GM12891 (cell line): ENCODE measurements at regions not wholly inside any gene's neighbourhood (a gene's known extent, or its start where the extent isn't known, plus 50 kb on each side); places are given as distances from the start of the nearest gene placed in this dataset.

Source experiments
- DNase-seq: peaks from one replicate; pipeline ENCODE4 v3.0.0; 2011; ENCODE audit warnings: low spot score; ENCODE audit not compliant: insufficient read length
- FAIRE-seq: peaks from 2 replicates; lab custom pipeline; 2011; peaks lifted over from hg19 to GRCh38; lab: Jason Lieb, UNC
- PAX5 ChIP-seq: IDR thresholded peaks from 2 replicates; pipeline ENCODE4 v1.6.1; 2011; ENCODE audit warnings: low read length, moderate library complexity, mild to moderate bottlenecking; ENCODE audit not compliant: insufficient read depth, severe bottlenecking
- POLR2A ChIP-seq: IDR thresholded peaks from 2 replicates; pipeline ENCODE4 v1.6.1; 2011; ENCODE audit warnings: low read depth, low read length, control low read depth
- POLR2AphosphoS5 ChIP-seq: IDR thresholded peaks from 2 replicates; pipeline ENCODE4 v1.6.1; 2011; ENCODE audit warnings: low read depth, low read length, control low read depth
- POU2F2 ChIP-seq: IDR thresholded peaks from 2 replicates; pipeline ENCODE4 v1.6.1; 2011; ENCODE audit warnings: low read depth, mild to moderate bottlenecking, control low read depth, low read length, moderate library complexity
- SPI1 ChIP-seq: IDR thresholded peaks from 2 replicates; pipeline ENCODE4 v1.6.1; 2011; ENCODE audit warnings: low read depth, low read length, control low read depth
- TAF1 ChIP-seq: IDR thresholded peaks from 2 replicates; pipeline ENCODE4 v1.6.1; 2011; ENCODE audit warnings: low read depth, low read length, control low read depth

GRCh38 chr2:133956434-133956935 is 297.4 kb upstream of the MGAT5 start:
- DNase-seq (no peak), FAIRE-seq (peak; percentile 52)
- TF ChIP-seq PAX5 (no peak), POLR2A (no peak), TAF1 (no peak), SPI1 (no peak), POU2F2 (no peak), POLR2AphosphoS5 (no peak)

GRCh38 chr2:133957724-133958480 is 296.0 kb upstream of the MGAT5 start:
- TF ChIP-seq PAX5 (no peak), TAF1 (no peak), POU2F2 (no peak), POLR2A (no peak), SPI1 (no peak), POLR2AphosphoS5 (no peak)
- no peak for FAIRE-seq

GRCh38 chr2:133959066-133959465 is 294.8 kb upstream of the MGAT5 start:
- DNase-seq (no peak), FAIRE-seq (no peak)
- TF ChIP-seq POLR2A: no peak
- no peak for TF ChIP-seq POU2F2
- no peak for TF ChIP-seq POLR2AphosphoS5
- TF ChIP-seq PAX5: no peak
- TF ChIP-seq TAF1: no peak
- no peak for TF ChIP-seq SPI1

More at GRCh38 chr2:133957724-133958480, 296.0 kb upstream of the MGAT5 start:
- DNase-seq: no peak

- FAIRE-seq: no peak
- TF ChIP-seq POLR2A: no peak
- TF ChIP-seq TAF1: no peak
- TF ChIP-seq PAX5: no peak
- TF ChIP-seq SPI1: no peak
- TF ChIP-seq POLR2AphosphoS5: no peak
- TF ChIP-seq POU2F2: no peak
- DNase-seq: no peak
Measured at GRCh38 chr2:133966720-133967304, 287.1 kb upstream of the MGAT5 start.

GRCh38 chr2:133967326-133967725 is 286.5 kb upstream of the MGAT5 start:
- DNase-seq: no peak
- TF ChIP-seq POLR2AphosphoS5: no peak
- no peak for TF ChIP-seq PAX5
- TF ChIP-seq SPI1: no peak
- no peak for TF ChIP-seq POU2F2
- TF ChIP-seq TAF1: no peak
- TF ChIP-seq POLR2A: no peak
- no peak for FAIRE-seq

GRCh38 chr2:133968446-133968845 is 285.4 kb upstream of the MGAT5 start:
- peak; percentile 60 for TF ChIP-seq SPI1
- no peak for TF ChIP-seq PAX5
- no peak for FAIRE-seq

GRCh38 chr2:133970641-133971040 is 283.2 kb upstream of the MGAT5 start:
- DNase-seq: no peak
- TF ChIP-seq POLR2AphosphoS5 (no peak), POU2F2 (no peak), TAF1 (no peak), POLR2A (no peak), SPI1 (no peak), PAX5 (no peak)
- no peak for FAIRE-seq

More at GRCh38 chr2:133968446-133968845, 285.4 kb upstream of the MGAT5 start:
- no peak for DNase-seq

GRCh38 chr2:133972297-133972696 is 281.6 kb upstream of the MGAT5 start:
- FAIRE-seq: no peak
- TF ChIP-seq POLR2AphosphoS5: no peak
- no peak for TF ChIP-seq TAF1
- TF ChIP-seq PAX5: no peak
- TF ChIP-seq SPI1: no peak
- no peak for TF ChIP-seq POLR2A
- TF ChIP-seq POU2F2: no peak
- DNase-seq: no peak

GRCh38 chr2:133972786-133973185 is 281.1 kb upstream of the MGAT5 start:
- FAIRE-seq: no peak
- no peak for DNase-seq

GRCh38 chr2:133974353-133974752 is 279.5 kb upstream of the MGAT5 start:
- no peak for DNase-seq
- TF ChIP-seq TAF1: no peak
- no peak for TF ChIP-seq SPI1
- FAIRE-seq: no peak

More at GRCh38 chr2:133972786-133973185, 281.1 kb upstream of the MGAT5 start:
- TF ChIP-seq PAX5 (no peak), SPI1 (no peak), POLR2A (no peak), POLR2AphosphoS5 (no peak), POU2F2 (no peak), TAF1 (no peak)

- DNase-seq (no peak), FAIRE-seq (peak; percentile 77)
- TF ChIP-seq POLR2A: no peak
- no peak for TF ChIP-seq TAF1
- no peak for TF ChIP-seq SPI1
Measured at GRCh38 chr2:133975135-133975534, 278.7 kb upstream of the MGAT5 start.
